Kidney (tissue), 13 donors: ENCODE measurements at regions not wholly inside any gene's neighbourhood (a gene's known extent, or its start where the extent isn't known, plus 50 kb on each side); places are given as distances from the start of the nearest gene placed in this dataset.
A peak's percentile ranks its signal among the peaks of the same experiment; 100 is the strongest.
"Not testable (repeated sequence)": the region's sequence is repeated elsewhere in the genome, so short reads cannot be mapped to it uniquely, and the experiment has no call there.

Source experiments
- DNase-seq, 5 donors: peaks; one replicate each; pipeline ENCODE4 v3.0.0-alpha.2; 2013 to 2020
- FAIRE-seq: peaks from 2 replicates; lab custom pipeline; 2012; peaks lifted over from hg19 to GRCh38; lab: Jason Lieb, UNC
- H3K27ac ChIP-seq, 2 donors: one replicate each; pipeline ENCODE4 v1.7.0; 2013; ENCODE audit warnings: low read depth in 2 of 2, low read length in 2 of 2, inconsistent platforms in 1 of 2
- H3K27me3 ChIP-seq: one replicate; pipeline ENCODE4 v1.7.1; 2013; ENCODE audit warnings: low read length, inconsistent platforms; ENCODE audit not compliant: control insufficient read depth, insufficient read depth
- H3K36me3 ChIP-seq, 3 donors: one replicate each; pipeline versions ENCODE4 v1.7.0 to v1.7.1; 2013; ENCODE audit warnings: low read length in 3 of 3, control low read depth in 1 of 3, inconsistent platforms in 1 of 3; ENCODE audit not compliant: insufficient read depth in 3 of 3, control insufficient read depth in 2 of 3
- H3K4me1 ChIP-seq, 3 donors: one replicate each; pipeline versions ENCODE4 v1.7.0 to v1.7.1; 2013; ENCODE audit warnings: low read length in 3 of 3, inconsistent platforms in 1 of 3, low read depth in 1 of 3; ENCODE audit not compliant: control insufficient read depth in 2 of 3, insufficient read depth in 2 of 3
- H3K4me3 ChIP-seq, 3 donors: one replicate each; pipeline versions ENCODE4 v1.7.0 to v1.8.1; 2013; ENCODE audit warnings: low read length in 3 of 3, control low read depth in 1 of 3, inconsistent platforms in 1 of 3
- H3K9ac ChIP-seq, 3 donors: one replicate each; pipeline versions ENCODE4 v1.7.0 to v1.7.1; 2013; ENCODE audit warnings: low read length in 3 of 3, control low read depth in 1 of 3, inconsistent platforms in 1 of 3
- H3K9me3 ChIP-seq, 3 donors: one replicate each; pipeline versions ENCODE4 v1.7.0 to v1.7.1; 2013; ENCODE audit warnings: low read length in 3 of 3, control low read depth in 1 of 3, inconsistent platforms in 1 of 3; ENCODE audit not compliant: control insufficient read depth in 2 of 3, insufficient read depth in 1 of 3
- intact Hi-C: fragments of 100-400 bp; cut with DNase I; formaldehyde crosslinking; loops from one replicate; pipeline ENCODE4 v1.11.1; 2022
- TF ChIP-seq, protein P1 (sequence below): IDR thresholded peaks from 3 replicates; pipeline ENCODE4 v1.5.1; 2012; ENCODE audit warnings: mild to moderate bottlenecking, moderate library complexity, borderline replicate concordance; ENCODE audit not compliant: insufficient read depth; ENCODE audit errors: extremely low read depth
- donor health status: control.
- donor health status: control.
- donor health status: control.
- donor health status: control.
- donor health status: control.
- donor health status: DM: yes; HTN: yes; CAD: no.
- donor health status: Normal renal cell carcinoma (clear cell type).

- H3K4me1 ChIP-seq, result peaks cover 0 to 5% (median 5%) of the 10 kb centered on the region in 3 donors
- no peak for FAIRE-seq
- DNase-seq, result no peak
- no peaks in the 10 kb centered on the region for H3K9me3 ChIP-seq
- TF ChIP-seq, protein P1, sequence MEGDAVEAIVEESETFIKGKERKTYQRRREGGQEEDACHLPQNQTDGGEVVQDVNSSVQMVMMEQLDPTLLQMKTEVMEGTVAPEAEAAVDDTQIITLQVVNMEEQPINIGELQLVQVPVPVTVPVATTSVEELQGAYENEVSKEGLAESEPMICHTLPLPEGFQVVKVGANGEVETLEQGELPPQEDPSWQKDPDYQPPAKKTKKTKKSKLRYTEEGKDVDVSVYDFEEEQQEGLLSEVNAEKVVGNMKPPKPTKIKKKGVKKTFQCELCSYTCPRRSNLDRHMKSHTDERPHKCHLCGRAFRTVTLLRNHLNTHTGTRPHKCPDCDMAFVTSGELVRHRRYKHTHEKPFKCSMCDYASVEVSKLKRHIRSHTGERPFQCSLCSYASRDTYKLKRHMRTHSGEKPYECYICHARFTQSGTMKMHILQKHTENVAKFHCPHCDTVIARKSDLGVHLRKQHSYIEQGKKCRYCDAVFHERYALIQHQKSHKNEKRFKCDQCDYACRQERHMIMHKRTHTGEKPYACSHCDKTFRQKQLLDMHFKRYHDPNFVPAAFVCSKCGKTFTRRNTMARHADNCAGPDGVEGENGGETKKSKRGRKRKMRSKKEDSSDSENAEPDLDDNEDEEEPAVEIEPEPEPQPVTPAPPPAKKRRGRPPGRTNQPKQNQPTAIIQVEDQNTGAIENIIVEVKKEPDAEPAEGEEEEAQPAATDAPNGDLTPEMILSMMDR, result no peak
- intact Hi-C loops, result no loop called here
- no peaks in the 10 kb centered on the region for H3K36me3 ChIP-seq
- no peak overlapping the region for H3K4me3 ChIP-seq
- H3K9ac ChIP-seq, result no peak overlapping the region
- no peaks in the 10 kb centered on the region for H3K27me3 ChIP-seq
- peak overlapping the region; percentile 23 to 69 for H3K27ac ChIP-seq
Measured at GRCh38 chr17:16866436-16866835, 105.5 kb downstream of the TNFRSF13B start.

GRCh38 chr17:16865704-16866103 lies 106.2 kb downstream of the TNFRSF13B start:
- not testable (repeated sequence) for H3K4me1 ChIP-seq, FAIRE-seq

GRCh38 chr17:16865077-16865613 lies 106.8 kb downstream of the TNFRSF13B start:
- FAIRE-seq (peak; percentile 38), DNase-seq (peak in 1 of 5 donors; percentile 93)
- H3K9me3 ChIP-seq, H3K4me3 ChIP-seq, H3K4me1 ChIP-seq, H3K36me3 ChIP-seq, H3K27me3 ChIP-seq, H3K9ac ChIP-seq, intact Hi-C loops, H3K27ac ChIP-seq: not testable (repeated sequence)

More at GRCh38 chr17:16865704-16866103, 106.2 kb downstream of the TNFRSF13B start:
- intact Hi-C loops, H3K36me3 ChIP-seq, H3K9me3 ChIP-seq, H3K27me3 ChIP-seq, DNase-seq, H3K4me3 ChIP-seq, H3K9ac ChIP-seq: not testable (repeated sequence)
- peak overlapping the region in 1 of 2 donors; percentile 43 for H3K27ac ChIP-seq

- DNase-seq, intact Hi-C loops, H3K27me3 ChIP-seq, H3K9ac ChIP-seq, H3K27ac ChIP-seq, H3K9me3 ChIP-seq, H3K4me3 ChIP-seq, FAIRE-seq, H3K36me3 ChIP-seq, H3K4me1 ChIP-seq: not testable (repeated sequence)
Measured at GRCh38 chr17:16864462-16865076, 107.3 kb downstream of the TNFRSF13B start.

- intact Hi-C loops, H3K4me1 ChIP-seq, H3K4me3 ChIP-seq, H3K9me3 ChIP-seq, H3K27me3 ChIP-seq, H3K9ac ChIP-seq, H3K36me3 ChIP-seq, H3K27ac ChIP-seq, FAIRE-seq: not testable (repeated sequence)
- DNase-seq, result peak in 1 of 5 donors; percentile 78
Measured at GRCh38 chr17:16861152-16861551, 110.8 kb downstream of the TNFRSF13B start.

- FAIRE-seq, H3K9me3 ChIP-seq, H3K36me3 ChIP-seq, H3K9ac ChIP-seq, H3K27ac ChIP-seq, intact Hi-C loops, H3K27me3 ChIP-seq, H3K4me3 ChIP-seq, H3K4me1 ChIP-seq: not testable (repeated sequence)
- DNase-seq, result peak in 1 of 5 donors; percentile 25
Measured at GRCh38 chr17:16860467-16860866, 111.5 kb downstream of the TNFRSF13B start.

DNA sequence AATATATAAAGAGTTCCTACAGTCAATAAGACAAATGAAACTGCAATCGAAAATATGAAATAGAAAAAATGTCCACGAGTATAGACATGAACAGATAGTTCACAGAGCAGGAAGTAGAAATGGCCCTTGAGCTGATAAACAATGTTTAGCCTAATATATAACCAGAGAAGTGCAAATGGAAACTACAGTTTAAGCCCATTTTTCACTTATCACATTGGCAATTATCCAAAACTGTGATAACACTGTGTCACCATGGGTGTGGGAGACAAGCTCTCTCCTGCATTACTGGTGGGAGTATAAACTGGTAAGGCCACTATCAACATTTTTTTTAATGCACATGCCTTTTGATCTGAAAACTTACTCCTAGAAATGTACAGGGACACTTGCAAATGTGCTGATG lies 112.4 kb downstream of the TNFRSF13B start:
- H3K4me1 ChIP-seq, intact Hi-C loops, H3K9me3 ChIP-seq, FAIRE-seq, H3K36me3 ChIP-seq, H3K9ac ChIP-seq, DNase-seq, H3K4me3 ChIP-seq, H3K27ac ChIP-seq, H3K27me3 ChIP-seq: not testable (repeated sequence)
